ENCODE measurements at regions not wholly inside any gene's neighbourhood (a gene's known extent, or its start where the extent isn't known, plus 50 kb on each side); places are given as distances from the start of the nearest gene placed in this dataset.
"Not testable (repeated sequence)": the region's sequence is repeated elsewhere in the genome, so short reads cannot be mapped to it uniquely, and the experiment has no call there.

- FAIRE-seq, result no peak
Observed at GRCh38 chr2:66306483-66306882, 128.4 kb upstream of the MEIS1 start.

DNA sequence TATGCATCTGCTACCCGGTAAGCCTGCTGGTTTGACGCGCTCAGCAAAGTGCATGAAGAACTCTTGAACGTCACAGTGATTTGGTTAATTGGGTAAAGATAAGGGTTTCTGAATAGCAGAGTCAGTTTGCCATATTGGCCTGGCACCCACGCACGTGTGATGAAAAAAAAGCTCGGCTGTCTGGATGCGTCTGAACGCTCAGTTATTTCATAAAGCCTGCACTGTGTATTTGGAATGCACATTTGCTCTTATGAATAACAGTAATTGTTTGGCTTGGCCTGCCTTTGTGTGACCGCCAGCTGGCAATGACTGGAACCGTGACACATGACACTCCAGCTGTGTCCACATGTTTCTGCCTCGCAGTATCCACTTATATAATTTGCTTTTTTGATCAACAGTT, 129.2 kb upstream of the MEIS1 start:
- FAIRE-seq, result no peak

- no peak for FAIRE-seq
Observed at GRCh38 chr2:66303471-66303870, 131.5 kb upstream of the MEIS1 start.

GRCh38 chr2:66301767-66302140, 133.2 kb upstream of the MEIS1 start:
- no peak for FAIRE-seq

DNA sequence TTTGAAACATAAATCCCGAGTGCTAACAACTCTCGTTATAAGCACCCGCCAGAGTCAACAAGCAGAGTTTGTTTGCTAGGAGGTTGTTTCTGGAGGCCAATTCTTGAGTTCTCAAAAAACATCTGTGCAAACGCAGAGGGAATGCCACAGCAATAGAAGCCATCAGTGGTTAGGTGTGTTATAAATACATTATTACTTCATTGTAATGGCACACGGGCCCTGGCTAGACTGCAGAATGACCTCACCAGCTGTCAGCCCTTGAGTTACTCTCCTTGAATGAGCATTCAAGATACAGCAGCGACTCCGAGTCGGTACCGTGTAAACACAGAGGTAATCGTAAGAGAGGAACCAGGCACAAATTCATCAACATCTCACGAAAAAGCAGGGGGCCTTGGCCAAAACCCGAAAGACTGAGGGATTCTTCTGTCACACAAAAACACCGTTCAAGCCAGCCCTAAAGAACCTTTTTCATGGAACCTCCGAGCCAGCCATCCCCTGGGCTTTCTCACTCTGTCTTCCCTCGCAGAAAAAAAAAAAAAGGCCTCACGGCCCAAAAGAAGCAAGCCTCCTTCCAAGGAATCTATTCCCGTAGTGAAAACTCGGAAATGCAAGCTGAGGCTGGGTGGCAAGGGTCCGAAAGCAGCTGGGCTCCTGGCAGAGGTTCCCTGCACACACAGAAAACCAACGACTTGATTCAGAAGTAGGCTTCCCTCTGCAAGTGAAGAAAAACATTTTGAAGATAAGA, 133.7 kb upstream of the MEIS1 start:
- FAIRE-seq, result no peak

DNA sequence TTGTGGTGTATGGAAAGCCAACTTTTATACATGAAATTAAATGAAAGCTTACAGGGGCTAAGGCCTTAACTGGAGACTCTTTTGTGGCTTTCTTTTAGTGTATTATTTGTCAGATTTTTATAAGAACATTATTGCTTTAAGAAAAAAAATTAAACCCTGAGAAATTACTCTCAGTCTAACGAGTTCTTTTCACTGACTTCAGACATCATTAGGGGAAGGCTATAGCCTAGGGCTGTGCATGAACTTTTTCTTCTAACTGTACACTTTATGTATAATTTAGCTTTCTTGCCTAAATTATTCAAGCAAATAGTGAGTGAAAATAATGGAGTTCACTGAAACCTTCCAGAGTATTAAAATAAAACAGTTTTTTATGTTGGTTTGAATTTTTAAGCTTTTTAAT, 151.1 kb upstream of the MEIS1 start:
- no peak for FAIRE-seq

- FAIRE-seq, result no peak
Observed at GRCh38 chr2:66281980-66282379, 152.9 kb upstream of the MEIS1 start.

- FAIRE-seq, result no peak
Observed at GRCh38 chr2:66279024-66279423, 155.9 kb upstream of the MEIS1 start.

DNA sequence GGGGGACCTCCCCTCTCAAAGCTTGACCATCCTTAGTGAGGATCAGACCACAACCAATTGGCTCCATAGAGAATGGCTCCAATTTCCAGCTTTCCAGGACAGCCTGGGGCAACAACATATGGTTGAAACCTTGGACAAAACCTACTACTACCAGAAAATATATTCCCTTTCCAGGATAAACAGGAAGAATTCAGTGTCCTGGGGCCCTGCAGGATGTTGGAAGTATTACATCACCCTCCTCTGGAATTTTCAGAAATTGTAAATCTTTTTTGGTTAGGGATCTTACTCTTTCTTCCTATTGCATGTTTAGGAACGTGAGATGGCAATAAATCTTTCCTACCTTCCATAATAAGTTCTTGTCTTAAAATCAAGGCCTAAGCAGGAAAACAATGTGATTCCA, 158.9 kb upstream of the MEIS1 start:
- no peak for FAIRE-seq

GRCh38 chr2:66273933-66274490, 160.9 kb upstream of the MEIS1 start:
- no peak for FAIRE-seq

GRCh38 chr2:66272751-66273150, 162.2 kb upstream of the MEIS1 start:
- no peak for FAIRE-seq

- FAIRE-seq, result no peak
Observed at GRCh38 chr2:66271777-66272176, 163.1 kb upstream of the MEIS1 start.

GRCh38 chr2:66270247-66270646, 164.7 kb upstream of the MEIS1 start:
- no peak for FAIRE-seq

- FAIRE-seq, result no peak
Observed at GRCh38 chr2:66269166-66269565, 165.8 kb upstream of the MEIS1 start.

DNA sequence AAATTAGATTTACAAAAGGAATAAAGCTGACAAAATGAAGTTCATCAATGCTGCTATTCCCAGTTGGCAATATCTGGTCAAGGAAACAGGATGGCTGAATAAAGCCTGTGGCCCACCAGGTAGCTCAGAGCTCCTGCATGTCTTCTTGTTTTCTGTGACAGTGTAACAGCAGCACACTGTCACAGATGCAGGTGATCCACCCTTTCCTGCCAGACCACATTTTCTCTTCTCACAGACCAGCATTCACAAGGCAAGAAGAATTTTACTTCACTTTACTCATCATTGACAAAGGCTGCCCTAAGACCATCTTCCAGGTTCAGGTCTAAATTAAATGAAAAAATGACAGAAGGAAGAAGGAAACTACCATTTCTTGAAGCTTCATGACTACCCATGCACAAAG, 166.2 kb upstream of the MEIS1 start:
- no peak for FAIRE-seq

GRCh38 chr2:66264354-66264753, 170.6 kb upstream of the MEIS1 start:
- FAIRE-seq, result no peak

- FAIRE-seq, result no peak
Observed at GRCh38 chr2:66255867-66256266, 179.1 kb upstream of the MEIS1 start.

- FAIRE-seq, result no peak
Observed at GRCh38 chr2:66255136-66255535, 179.8 kb upstream of the MEIS1 start.

DNA sequence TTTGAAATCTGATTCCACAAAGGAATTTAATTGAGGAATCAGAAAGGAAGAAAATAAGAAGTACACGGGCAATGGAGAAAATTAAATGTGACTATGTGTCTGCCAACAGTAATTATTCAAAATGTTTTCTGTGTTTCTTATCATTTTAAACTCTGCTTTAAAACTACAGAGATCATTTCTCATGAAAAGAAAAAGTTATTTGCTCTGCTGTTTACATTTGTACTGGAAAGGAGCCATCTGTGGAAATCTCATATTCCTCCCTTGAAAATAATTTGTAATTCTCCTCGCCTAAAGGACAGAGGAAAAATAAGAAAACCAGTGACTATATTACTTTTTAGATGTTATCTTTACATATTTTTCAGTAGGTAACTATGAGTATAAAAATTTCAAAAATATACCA, 181.9 kb upstream of the MEIS1 start:
- no peak for FAIRE-seq

DNA sequence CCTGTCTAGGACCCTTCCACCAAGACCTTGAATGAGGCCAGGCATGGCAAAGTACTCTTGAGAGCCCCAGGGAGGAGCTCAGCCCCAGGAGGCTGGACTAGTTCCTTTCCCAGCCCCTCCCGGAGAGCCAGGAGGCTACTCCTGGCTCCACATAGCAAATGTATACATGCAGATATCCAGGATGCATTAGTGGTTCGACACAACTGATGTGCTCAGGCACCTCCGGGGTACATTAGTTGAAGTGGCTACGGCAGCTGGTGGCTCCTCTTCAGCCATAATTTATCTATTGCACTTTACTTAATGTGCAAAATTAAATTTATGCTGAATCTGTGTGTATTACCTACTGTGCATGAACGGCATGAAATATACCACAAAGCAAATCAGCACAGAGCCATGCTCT, 182.8 kb upstream of the MEIS1 start:
- no peak for FAIRE-seq

GRCh38 chr2:66251573-66251972, 183.4 kb upstream of the MEIS1 start:
- FAIRE-seq, result no peak

DNA sequence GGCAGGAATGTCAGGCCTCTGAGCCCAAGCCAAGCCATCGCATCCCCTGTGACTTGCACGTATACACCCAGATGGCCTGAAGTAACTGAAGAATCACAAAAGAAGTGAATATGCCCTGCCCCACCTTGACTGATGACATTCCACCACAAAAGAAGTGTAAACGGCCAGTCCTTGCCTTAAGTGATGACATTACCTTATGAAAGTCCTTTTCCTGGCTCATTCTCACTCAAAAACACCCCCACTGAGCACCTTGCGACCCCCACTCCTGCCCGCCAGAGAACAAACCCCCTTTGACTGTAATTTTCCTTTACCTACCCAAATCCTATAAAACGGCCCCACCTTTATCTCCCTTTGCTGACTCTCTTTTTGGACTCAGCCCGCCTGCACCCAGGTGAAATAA, 185.8 kb upstream of the MEIS1 start:
- FAIRE-seq, result not testable (repeated sequence)

DNA sequence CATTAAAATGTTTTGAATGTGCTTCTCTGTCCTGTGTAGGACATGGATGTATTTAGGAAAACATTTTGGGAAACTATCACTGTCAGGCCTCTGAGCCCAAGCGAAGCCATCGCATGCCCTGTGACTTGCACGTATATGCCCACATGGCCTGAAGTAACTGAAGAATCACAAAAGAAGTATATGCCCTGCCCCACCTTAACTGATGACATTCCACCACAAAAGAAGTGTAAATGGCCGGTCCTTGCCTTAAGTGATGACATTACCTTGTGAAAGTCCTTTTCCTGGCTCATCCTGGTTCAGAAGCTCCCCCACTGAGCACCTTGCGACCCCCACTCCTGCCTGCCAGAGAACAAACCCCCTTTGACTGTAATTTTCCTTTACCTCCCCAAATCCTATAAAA, 191.1 kb upstream of the MEIS1 start:
- not testable (repeated sequence) for FAIRE-seq

GRCh38 chr2:66242888-66243287, 192.0 kb upstream of the MEIS1 start:
- not testable (repeated sequence) for FAIRE-seq

Measured in A204.1 (cell line).